ENCODE measurements at regions not wholly inside any gene's neighbourhood (a gene's known extent, or its start where the extent isn't known, plus 50 kb on each side); places are given as distances from the start of the nearest gene placed in this dataset.

DNA sequence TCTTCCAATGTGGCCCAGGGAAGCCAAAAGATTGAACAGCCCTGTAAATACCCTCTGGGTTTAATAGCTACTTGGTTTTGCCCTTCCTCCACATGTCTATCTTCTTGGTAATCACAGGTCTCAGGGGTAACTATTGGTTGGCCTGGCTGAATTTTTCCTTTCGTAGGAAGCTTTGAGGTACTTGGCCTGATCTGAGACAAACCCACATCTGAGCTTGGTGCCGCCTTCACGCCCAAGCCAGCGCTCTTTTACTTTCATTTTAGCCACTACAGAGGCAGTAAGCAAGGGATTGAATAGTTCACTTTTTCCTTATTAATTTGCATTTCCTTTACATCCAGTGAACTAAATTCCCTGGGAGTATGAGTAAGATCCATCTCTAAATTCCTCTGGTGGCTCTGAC lies 397.6 kb upstream of the USP9Y start:
- DNase-seq = peak in 3 of 14 experiments; percentile 13 to 55 (median 40)
- H3K27ac Mint-ChIP-seq = no peak overlapping the region
- no peak for TF ChIP-seq CTCF (IDR thresholded peaks at IDR 0.05)
- H3K36me3 Mint-ChIP-seq (ENCODE audit: low read depth) = no peaks in the 10 kb centered on the region
- H3K9me3 ChIP-seq (ENCODE audit: control insufficient read depth in 1 of 2, insufficient read depth in 1 of 2, low read length in 2 of 2) = no peaks in the 10 kb centered on the region
- no peak for ATAC-seq (ENCODE audit: poor library complexity)
- no peaks in the 10 kb centered on the region for H3K27me3 ChIP-seq (ENCODE audit: control insufficient read depth in 1 of 2, insufficient read depth in 2 of 2, low read length in 2 of 2)
- intact Hi-C loops (cut with DNase I, micrococcal nuclease) = no loop called here
- no peaks in the 10 kb centered on the region for H3K9me3 Mint-ChIP-seq
- H3K4me1 ChIP-seq (ENCODE audit: insufficient read depth, low read length) = peaks cover 4% of the 10 kb centered on the region
- H3K36me3 ChIP-seq (ENCODE audit: insufficient read depth, low read length) = no peaks in the 10 kb centered on the region
- CTCF ChIA-PET = no interaction called here
- peak overlapping the region; percentile 76 for H3K4me3 Mint-ChIP-seq
- H3K27me3 Mint-ChIP-seq = no peaks in the 10 kb centered on the region
- H3K4me3 ChIP-seq (ENCODE audit: low read length) = peak overlapping the region; percentile 10
- POLR2A ChIA-PET = no interaction called here
- H3K27ac ChIP-seq (ENCODE audit: low read depth in 1 of 2, low read length in 2 of 2) = no peak overlapping the region
- peaks cover 5% of the 10 kb centered on the region for H3K4me1 Mint-ChIP-seq (ENCODE audit: low read depth)

GRCh38 chrY:12305456-12305855 lies 395.6 kb upstream of the USP9Y start:
- no peaks in the 10 kb centered on the region for H3K9me3 ChIP-seq (ENCODE audit: control insufficient read depth in 1 of 2, insufficient read depth in 1 of 2, low read length in 2 of 2)
- Mint-ChIP-seq H3K27ac (no peak overlapping the region), H3K4me1 (ENCODE audit: low read depth) (peaks cover 5% of the 10 kb centered on the region), H3K9me3 (no peaks in the 10 kb centered on the region), H3K4me3 (no peak overlapping the region), H3K27me3 (no peaks in the 10 kb centered on the region), H3K36me3 (ENCODE audit: low read depth) (no peaks in the 10 kb centered on the region)
- no peak for TF ChIP-seq CTCF (IDR thresholded peaks at IDR 0.05)
- peaks cover 4% of the 10 kb centered on the region for H3K4me1 ChIP-seq (ENCODE audit: insufficient read depth, low read length)
- H3K36me3 ChIP-seq (ENCODE audit: insufficient read depth, low read length) = no peaks in the 10 kb centered on the region
- no peaks in the 10 kb centered on the region for H3K27me3 ChIP-seq (ENCODE audit: control insufficient read depth in 1 of 2, insufficient read depth in 2 of 2, low read length in 2 of 2)
- no peak overlapping the region for H3K27ac ChIP-seq (ENCODE audit: low read depth in 1 of 2, low read length in 2 of 2)
- DNase-seq = no peak
- no peak for ATAC-seq (ENCODE audit: poor library complexity)
- no peak overlapping the region for H3K4me3 ChIP-seq (ENCODE audit: low read length)
- POLR2A ChIA-PET = no interaction called here
- CTCF ChIA-PET = no interaction called here
- intact Hi-C loops (cut with DNase I, micrococcal nuclease) = no loop called here

- DNase-seq = peak in 5 of 14 experiments; percentile 0 to 50 (median 40)
- H3K9me3 ChIP-seq (ENCODE audit: control insufficient read depth in 1 of 2, insufficient read depth in 1 of 2, low read length in 2 of 2) = no peaks in the 10 kb centered on the region
- no peaks in the 10 kb centered on the region for H3K4me1 ChIP-seq (ENCODE audit: insufficient read depth, low read length)
- CTCF ChIA-PET = no interaction called here
- no peaks in the 10 kb centered on the region for H3K27me3 ChIP-seq (ENCODE audit: control insufficient read depth in 1 of 2, insufficient read depth in 2 of 2, low read length in 2 of 2)
- intact Hi-C loops (cut with DNase I, micrococcal nuclease) = no loop called here
- Mint-ChIP-seq H3K4me3 (no peak overlapping the region), H3K36me3 (ENCODE audit: low read depth) (no peaks in the 10 kb centered on the region), H3K9me3 (no peaks in the 10 kb centered on the region), H3K4me1 (ENCODE audit: low read depth) (no peaks in the 10 kb centered on the region), H3K27ac (no peak overlapping the region), H3K27me3 (no peaks in the 10 kb centered on the region)
- TF ChIP-seq CTCF (IDR thresholded peaks at IDR 0.05) = peak; percentile 23
- POLR2A ChIA-PET = no interaction called here
- no peaks in the 10 kb centered on the region for H3K36me3 ChIP-seq (ENCODE audit: insufficient read depth, low read length)
- no peak overlapping the region for H3K4me3 ChIP-seq (ENCODE audit: low read length)
- no peak for ATAC-seq (ENCODE audit: poor library complexity)
- no peak overlapping the region for H3K27ac ChIP-seq (ENCODE audit: low read depth in 1 of 2, low read length in 2 of 2)
Observed at GRCh38 chrY:12309212-12309611, 391.8 kb upstream of the USP9Y start.
